Activated CD4-positive, CD25-positive, alpha-beta regulatory T cell treated with anti-CD3 and anti-CD28 coated beads, Interleukin-2, amount 50 U/mL, for 24 hours (primary cell): ENCODE measurements at regions not wholly inside any gene's neighbourhood (a gene's known extent, or its start where the extent isn't known, plus 50 kb on each side); places are given as distances from the start of the nearest gene placed in this dataset.

Experiments used
- ATAC-seq, 2 donors: fragments of 150-1000 bp; cut with Tn5 transposase; one replicate each; pipeline ENCODE4 v1.10.0; 2021; ENCODE audit warnings: mild to moderate bottlenecking in 1 of 2, moderate library complexity in 1 of 2

DNA sequence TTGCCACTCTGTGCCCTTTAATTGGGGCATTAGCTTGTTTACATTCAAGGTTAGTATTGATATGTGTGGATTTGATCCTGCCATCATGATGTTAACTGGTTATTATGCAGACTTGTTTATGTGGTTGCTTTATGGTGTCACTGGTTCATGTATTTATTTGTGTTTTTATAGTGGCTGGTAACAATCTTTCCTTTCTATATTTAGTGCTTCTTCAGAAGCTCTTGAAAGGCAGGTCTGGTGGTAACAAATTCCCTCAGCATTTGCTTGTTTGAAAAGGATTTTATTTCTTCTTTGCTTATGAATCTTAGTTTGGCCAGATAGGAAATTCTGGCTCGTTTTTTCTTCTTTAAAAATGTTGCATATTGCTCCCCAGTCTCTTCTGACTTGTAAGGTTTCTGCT is 215.4 kb downstream of the ZC3H11B start:
- ATAC-seq = no peak

DNA sequence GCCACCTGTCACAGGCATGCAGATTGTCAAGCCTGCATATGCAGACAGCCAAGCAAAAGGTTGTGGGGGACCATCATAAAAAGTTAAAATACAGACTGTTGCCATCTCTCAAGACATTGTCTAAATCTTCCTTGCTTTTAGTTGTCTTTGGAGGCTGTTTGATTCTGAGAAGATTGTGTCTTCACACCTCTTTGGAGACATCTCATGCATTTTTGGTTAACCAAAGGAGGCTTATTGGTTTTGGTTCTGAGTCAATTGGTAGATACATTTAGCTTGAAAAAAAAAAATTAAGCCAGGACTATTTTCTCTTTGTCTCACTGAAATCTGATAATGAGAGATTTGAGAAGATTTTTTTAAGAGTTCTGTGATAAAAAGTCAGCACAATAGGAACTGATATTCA is 217.6 kb downstream of the LYPLAL1 start:
- no peak for ATAC-seq

DNA sequence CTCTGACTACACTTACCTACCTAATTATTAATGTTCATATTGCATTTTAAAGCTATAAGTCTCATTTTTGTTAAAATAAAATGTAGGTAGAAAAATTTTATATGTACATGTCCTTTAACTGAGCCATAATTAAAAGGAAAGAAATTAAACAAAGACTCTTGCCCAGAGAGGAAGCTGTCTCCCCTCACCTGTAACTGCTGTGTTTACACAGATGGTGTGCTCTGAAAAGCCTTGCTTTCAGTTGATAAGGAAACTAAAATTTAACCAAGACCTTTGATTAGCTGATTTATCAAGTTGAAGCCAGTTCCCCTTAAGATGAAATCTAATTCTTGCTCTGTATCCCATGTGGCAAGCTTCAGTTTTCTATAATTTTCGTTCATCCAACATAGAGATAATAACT is 213.5 kb downstream of the LYPLAL1 start:
- no peak for ATAC-seq

DNA sequence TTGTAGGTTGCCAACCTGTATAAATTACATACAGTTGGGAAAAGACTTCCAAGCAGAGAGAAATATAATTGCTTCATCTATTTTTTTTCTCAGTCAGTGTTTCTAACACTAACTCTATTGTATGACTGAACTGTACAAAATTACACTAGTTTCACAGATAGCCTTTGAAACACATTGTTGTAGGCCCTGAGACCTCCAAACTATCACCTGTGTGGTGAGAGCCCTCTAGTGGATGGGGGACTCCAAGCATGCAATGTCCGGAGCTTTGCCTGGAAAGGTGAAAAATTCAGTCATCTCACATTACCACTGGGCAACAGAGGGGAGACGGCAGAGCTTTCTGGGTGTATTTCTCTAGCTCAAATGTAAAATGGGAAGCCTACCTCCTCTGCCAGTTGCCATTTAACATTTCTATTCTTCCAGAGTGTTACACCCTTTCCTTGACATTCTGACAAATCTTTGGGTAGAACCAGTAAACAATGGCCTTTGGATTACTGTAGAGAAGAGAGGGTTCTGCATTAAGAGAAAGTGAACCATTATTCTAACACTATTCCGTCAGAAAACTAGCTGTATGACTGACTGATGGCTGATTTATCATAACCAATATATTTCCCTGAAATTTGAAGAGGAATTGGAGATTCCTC is 212.2 kb downstream of the LYPLAL1 start:
- ATAC-seq = no peak

DNA sequence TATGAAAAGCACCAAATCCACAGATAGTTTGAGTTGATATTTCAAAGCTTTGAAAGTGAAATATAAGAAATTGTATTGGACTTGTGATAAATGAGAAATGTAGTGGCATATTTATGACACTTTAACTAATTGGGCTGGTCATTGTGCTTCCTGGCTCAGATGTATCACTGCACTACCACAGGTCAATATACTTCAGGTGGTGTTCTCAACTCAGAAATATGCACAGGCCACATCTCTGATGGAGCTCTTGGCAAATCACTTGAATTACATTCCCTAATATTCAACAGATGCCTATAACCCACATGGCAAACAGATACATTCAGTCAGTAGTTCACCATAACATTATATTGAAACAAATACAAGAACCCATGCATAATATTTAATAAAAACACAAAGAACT is 209.6 kb downstream of the LYPLAL1 start:
- ATAC-seq = no peak

DNA sequence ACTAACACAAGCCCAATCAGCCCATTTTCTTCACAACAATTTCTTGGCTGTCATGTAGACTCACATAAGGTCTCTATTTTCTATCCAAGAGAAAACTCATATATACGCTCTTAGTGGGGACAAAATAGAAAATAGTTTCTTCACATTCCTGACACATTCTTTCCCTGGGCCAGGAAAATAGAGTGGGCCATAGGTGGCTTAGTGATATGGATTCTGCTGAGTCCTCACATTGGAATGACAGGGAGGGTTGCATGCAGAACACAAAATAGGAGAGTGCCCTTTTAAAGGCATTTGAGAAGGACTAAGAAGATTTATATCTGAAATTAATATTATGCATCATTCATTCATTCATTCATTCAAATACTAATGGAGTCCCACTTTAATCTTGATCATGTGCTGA is 207.7 kb downstream of the LYPLAL1 start:
- ATAC-seq = no peak

DNA sequence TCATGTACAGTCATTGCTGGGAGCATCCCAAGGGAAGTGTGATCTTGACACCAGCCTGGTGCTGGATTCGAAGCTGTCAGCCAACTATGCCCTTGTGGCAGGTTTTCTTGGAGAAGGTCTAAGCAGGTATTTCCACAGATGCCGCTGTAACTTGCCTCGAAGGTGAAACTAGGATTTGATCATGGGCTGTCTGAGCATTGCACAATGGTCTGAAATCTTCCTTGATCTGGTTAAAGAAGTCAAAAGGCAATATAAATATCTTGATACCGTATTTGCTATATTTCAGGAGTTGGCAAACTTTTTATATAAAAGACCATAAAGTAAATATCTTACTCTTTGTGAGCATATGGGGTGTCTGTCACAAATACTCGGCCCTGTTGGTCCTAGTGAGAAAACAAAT is 206.8 kb downstream of the LYPLAL1 start:
- no peak for ATAC-seq

DNA sequence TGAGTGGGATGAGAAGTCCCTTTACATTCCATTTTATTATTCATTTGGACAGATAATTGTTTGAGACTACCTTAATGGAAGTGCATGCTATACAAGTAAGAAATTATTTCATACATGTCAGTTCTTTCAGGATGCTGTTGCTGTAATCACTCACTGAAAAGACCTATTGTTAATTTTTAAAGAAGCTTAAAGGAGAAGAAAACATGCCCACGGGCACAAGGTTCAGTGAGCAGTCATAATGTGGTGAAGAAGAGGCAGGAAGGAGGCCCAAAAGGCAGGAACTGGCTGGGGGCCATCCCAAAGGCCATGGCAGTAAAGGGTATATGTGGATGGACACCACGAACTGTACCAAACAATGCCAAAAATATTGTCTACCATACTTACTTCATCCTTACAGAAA is 206.0 kb downstream of the LYPLAL1 start:
- ATAC-seq = no peak

DNA sequence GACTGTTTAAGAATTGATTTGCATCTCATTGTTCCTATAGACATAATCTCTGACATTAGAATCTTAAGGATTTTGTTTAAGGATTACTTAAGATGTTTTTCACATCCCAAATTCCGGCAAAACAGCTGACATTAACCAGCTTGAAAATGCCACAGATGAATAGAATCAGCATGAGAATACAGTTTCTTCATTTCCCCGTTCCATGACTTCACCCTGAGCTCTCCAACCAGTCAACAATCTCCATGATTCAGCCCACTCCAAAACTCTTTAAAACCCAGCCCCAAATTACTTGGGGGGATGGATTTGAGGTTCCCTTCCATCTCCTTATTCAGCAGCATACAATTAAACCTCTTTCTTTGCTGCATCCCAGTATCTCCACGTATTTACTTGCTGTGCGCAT is 201.0 kb downstream of the LYPLAL1 start:
- no peak for ATAC-seq

DNA sequence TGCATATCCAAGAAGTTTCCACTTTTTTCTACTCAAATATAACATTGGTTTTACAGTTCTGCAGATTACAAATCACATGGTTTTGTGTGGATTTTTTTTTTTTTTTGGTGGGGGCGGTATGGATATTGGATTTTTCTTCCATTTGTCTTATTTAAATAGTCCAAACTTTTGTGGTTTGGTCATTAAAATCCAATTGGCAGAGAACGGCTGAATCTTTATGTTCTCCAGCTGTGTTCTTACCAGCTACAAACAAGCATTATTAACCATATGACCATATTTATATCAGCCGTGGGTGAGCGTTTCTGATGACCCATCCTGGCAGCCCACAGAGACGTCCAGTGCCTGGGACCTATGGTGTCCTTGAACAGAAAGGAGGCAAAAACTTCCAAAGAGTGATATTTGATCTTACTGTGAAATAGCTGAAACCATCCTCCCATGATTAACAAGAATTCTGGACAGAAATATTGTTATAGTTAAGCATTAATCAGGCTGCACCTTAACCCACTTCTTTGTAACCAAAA is 200.4 kb downstream of the LYPLAL1 start:
- ATAC-seq = no peak

DNA sequence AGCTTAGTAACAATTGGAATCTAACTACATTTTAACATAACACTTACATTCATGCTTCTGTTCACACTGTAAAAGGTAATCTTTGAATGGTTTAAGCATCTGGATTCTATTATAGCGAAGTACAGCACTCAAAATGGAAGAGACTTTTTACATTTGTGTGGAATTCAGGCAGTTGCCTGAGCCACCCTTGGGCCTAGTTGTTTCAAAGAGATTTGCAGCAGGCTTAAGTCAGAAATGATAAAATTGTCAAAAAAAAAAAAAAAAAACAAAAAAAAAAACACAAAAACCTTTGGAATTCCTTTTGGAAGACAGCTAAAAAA is 199.9 kb downstream of the LYPLAL1 start:
- ATAC-seq = no peak

DNA sequence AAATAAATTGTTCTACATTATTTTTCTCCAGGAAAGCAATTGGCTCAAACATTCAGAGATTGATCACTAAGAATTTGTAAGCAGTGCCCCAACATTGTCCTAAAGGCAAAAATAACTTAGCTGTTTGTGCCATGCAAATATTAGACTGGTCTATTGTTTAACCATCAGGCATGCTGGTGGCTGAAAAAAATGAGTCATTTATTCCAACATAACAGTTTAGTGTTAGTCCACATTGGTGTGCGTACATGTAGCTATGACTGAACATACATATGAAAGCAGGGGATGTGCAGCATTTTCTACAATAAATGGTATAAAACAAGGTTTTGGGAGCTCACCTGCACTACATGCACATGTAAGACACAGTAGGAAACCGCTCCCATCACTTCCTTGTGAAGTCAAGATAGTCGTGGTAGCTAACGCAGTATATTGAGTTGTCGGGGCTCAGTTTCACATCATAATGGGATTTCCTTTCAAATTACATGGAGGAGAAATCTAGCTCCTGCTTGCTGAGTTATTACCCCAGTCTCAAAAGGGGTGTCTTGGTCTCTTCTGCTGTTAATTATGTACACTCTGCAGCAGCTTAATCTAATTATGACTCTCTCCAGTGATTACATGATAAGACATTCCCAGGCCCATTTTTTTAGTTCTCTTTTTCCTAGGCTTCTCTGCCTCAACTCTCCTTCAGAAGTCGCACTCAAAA is 199.4 kb downstream of the LYPLAL1 start:
- ATAC-seq = no peak

DNA sequence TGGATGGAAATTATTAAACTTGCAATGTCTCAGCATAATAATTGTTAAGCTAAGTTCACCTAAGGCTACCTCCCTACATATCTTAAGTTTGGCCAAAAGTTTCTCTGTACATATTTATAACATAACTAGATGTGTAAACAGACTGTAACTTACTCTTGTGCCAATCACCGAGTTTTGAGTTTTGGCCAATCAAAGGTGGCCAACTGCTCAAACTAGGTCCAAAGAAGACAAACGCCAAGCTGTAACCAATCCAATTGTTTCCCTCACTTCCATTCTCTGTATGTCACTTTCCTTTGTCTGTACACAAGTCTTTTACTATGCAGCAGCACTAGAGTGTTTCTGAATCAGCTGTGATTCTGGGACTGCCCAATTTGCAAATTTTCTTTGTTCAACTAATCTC is 197.8 kb downstream of the LYPLAL1 start:
- no peak for ATAC-seq

DNA sequence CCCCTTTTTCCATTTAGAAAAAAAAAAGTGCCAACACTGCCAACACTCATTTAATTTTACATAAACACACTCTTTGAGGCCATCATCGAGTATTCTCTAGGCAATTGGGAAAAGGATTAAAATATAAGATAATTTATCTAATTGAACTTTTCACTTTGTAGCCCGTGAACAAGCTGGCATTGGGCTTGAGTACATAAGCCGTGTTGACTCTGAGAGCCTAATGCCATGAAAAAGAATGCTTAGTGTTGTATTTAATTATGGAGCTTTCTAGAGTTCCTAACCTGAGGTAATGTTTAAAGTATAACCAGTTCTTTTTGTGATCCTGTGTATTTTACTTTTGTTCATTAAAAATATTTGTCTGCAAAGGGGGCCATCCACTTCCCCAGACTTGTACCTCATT is 193.8 kb downstream of the LYPLAL1 start:
- ATAC-seq = no peak

DNA sequence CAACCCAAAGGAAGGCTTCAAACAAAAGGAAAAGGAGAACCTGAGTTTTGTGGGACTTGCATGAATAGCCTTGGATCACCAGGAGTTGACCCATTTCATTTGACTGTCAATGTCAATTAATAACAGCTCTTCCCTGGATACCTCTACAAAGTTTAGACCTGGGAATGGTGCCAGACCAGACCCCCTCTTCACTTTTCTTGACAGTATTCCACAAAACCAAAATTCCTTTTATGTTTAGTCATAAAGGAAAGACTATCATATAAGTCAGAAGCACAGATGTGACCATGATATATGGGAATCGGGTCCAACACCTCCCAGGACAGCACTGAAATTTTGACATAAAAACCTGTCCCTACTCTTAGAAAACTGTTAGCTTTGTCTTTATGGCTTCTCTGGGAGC is 191.8 kb downstream of the LYPLAL1 start:
- no peak for ATAC-seq

DNA sequence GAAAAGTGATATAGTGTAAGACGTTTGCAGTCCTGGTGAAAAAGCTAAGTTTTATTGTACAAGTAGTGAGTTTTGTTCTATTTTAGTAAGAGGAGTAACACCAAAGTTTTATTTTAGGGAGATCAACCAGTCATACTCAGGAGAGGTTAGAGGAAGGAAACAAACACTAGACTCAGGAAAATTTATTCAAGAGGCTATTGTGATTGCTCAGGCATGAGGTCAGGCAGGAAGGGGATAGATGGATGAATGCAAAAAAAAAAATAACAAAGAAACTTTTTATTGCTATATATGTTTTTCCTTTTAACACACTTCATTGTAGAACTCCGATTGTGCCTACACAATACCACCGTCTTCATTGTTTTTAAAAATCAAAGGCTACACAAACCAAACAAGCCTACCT is 189.0 kb downstream of the LYPLAL1 start:
- no peak for ATAC-seq

DNA sequence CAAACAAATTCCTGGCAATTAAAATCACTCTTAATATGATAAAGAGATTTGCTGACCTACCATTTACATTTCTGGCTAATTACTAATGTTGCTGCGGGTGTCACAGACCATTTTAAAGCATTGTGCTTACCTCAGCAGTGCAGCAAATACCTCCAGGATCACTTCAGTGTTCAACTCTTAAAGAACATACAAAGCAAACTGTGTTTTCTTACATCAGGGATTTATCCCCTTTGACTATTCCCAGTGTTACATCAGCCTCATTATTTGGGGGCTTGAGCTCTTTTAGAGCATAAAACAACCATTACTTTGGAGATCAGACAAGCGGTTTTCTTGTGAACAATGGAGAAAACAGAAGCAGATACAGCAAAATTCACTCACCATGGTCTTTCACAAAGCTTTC is 185.4 kb downstream of the LYPLAL1 start:
- no peak for ATAC-seq

DNA sequence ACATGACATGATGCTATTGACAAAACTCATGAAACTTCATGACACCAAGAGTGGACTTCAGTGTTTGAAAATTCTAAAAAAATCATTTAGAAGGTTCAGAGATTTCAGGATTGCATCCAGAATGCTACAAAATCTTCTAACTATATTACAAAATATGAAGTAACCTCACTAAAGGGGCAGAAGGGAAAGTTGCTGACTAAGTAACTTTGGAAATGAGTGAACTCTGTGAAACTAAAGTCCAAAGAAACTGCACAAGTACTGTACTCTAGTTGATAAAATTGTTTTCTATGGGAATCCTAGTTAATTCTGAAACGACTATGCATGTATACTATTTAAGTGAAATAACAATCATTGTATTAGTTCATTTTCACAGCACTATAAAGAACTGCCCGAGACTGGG is 184.4 kb downstream of the LYPLAL1 start:
- ATAC-seq = no peak

DNA sequence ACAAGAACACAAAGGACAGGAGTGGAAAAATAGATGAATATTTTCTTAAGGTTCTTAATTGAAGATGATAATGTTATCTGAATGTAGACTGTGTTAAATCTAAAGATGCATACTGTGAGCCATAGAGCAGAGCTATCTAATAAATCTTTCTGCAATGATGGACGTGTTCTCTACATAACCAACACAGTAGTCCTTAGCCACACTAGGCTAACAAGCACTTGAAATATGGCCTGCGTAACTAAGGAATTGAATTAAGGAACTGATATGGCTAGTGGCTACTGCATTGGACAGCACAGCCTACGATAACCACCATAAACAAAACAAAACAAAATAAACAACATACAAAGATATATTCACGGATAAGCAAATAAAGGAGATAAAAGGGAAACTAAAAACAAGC is 181.3 kb downstream of the LYPLAL1 start:
- no peak for ATAC-seq

DNA sequence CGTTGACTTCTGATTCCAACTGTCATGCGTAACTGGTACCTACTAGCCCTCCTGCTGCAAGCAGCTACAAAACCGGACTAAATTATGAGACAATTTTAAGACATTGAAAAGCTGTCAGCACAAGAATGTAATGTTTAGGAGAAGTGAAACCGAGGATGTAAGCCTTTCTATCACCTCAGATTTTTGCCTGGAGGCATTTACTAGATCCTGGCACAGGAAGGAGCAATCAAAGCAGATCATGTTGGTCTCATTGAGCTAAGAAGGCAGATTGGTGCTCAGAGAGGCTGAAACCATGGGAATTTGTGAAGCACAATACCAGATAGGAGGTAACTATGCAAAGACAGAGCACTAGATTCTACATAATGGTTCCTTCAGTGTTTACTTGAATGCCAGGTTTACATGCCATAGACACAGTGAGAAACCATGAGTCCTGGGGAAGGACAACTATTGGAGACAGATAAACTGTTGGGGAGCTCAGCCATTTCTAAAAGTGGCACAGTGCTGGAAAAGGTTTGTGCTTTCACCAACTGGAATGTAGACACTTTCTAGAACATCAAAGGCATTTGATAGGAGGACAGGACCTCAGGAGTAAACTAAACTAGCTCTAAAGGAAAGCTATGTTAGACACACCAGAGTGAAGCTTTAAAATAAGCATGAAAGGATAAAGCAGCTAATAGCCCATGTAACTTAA is 179.4 kb downstream of the LYPLAL1 start:
- no peak for ATAC-seq

DNA sequence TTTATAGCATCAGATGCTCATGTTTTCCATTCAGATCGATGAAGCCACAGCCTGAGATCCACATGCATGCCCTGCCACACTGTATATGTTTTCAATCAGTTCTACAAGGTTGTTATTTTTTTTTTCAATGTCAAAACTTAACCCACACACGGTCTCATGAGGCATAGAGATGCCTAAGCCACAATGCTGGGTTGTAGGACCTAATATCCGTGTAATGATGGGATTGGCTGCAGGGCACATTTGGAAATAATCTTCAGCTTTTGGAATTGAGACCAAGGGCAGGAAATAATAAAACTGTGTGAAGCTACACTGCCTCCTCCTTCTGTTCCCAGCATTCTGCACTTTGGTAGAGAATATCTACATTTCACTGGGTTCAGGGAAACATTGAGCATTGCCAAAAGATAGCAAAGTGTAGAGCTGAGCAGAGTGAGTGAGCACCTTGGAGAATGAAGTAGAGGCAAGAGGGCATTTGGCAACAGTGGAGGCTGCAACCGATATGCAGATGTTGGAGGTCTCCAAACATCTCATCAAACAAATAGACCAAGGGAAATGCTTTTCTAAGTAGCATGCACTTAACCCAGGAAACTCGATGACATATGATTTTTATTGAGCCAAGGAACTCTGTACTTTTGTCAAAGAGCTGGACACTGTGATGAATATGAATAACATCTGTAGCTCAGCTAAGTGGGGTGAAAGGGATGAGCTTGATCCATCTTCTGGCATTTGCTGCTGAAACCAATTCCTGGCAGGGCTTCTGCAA is 176.7 kb downstream of the LYPLAL1 start:
- no peak for ATAC-seq

DNA sequence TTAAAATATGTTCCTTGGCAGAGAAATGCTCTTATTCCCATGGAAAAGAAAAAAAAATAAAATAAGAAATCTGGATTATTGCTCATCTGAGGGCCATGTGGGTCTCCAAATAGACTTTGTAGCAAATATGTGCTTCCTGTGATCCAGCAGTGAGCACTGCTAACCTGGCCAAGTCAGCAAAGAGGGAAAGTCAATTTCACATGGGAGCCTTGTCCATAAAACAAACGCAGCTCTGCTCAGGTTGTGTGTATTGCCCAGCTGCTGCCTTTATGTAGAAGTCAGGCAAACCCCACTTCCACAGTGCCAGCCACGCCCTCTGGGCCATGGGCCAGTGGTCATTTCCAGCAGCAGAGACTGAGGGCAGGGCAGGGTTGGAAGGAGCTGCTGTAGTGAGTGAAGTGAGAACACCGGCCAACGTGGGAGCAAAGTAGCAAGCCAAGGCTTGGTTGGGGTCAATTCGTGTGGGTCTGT is 174.3 kb downstream of the LYPLAL1 start:
- ATAC-seq = no peak

DNA sequence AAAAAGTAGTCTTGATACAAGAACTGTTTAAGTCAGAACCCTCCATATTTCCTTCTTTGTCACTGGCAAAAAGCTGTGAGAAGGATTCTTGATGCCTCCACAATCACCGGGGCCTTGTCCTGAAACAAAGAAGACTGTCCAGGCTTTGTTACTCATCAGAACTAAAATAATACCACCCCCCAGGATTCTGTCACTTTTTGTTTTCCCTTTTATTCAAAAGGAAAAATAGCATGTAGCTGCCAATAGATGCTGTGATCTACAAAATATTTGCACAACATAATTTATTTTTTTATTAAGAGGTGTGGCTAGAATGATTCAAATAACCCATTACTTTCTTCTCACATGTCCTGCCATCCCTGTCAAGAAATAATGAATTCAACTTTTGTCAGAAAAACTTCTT is 173.7 kb downstream of the LYPLAL1 start:
- no peak for ATAC-seq
